Bronchial epithelial cell (primary cell): ENCODE measurements at regions not wholly inside any gene's neighbourhood (a gene's known extent, or its start where the extent isn't known, plus 50 kb on each side); places are given as distances from the start of the nearest gene placed in this dataset.

Experiments used
- DNase-seq: peaks from one replicate; pipeline ENCODE4 v3.0.0-alpha.2; 2010; ENCODE audit warnings: low read depth
- FAIRE-seq: peaks from 2 replicates; lab custom pipeline; 2011; peaks lifted over from hg19 to GRCh38; lab: Jason Lieb, UNC
- H3K27me3 ChIP-seq: 2 replicates; pipeline ENCODE4 v1.5.1; 2011; ENCODE audit warnings: low read length; ENCODE audit not compliant: control insufficient read depth, insufficient read depth
- H3K36me3 ChIP-seq: 2 replicates; pipeline ENCODE4 v1.5.1; 2011; ENCODE audit warnings: low read length; ENCODE audit not compliant: control insufficient read depth, insufficient read depth
- H3K4me3 ChIP-seq: 2 replicates; pipeline ENCODE4 v1.5.1; 2011; ENCODE audit warnings: mild to moderate bottlenecking, low read depth, low read length, control low read depth
- CTCF ChIP-seq: IDR thresholded peaks from 2 replicates; pipeline ENCODE4 v1.5.1; 2011; ENCODE audit warnings: mild to moderate bottlenecking, moderate library complexity, low read length, control low read depth, inconsistent platforms; ENCODE audit not compliant: insufficient read depth, severe bottlenecking

- no peaks in the 10 kb centered on the region for H3K27me3 ChIP-seq
- H3K4me3 ChIP-seq: no peak overlapping the region
- no peaks in the 10 kb centered on the region for H3K36me3 ChIP-seq
- DNase-seq (no peak), FAIRE-seq (no peak)
- no peak for TF ChIP-seq CTCF
Measured at GRCh38 chr14:49953196-49953595, 60.3 kb downstream of the ARF6 start.

- no peak for TF ChIP-seq CTCF
- DNase-seq: peak; percentile 81
- Histone ChIP-seq H3K27me3 (no peaks in the 10 kb centered on the region), H3K36me3 (no peaks in the 10 kb centered on the region), H3K4me3 (no peak overlapping the region)
- FAIRE-seq: no peak
Measured at GRCh38 chr14:49954171-49954631, 61.3 kb downstream of the ARF6 start.

DNA sequence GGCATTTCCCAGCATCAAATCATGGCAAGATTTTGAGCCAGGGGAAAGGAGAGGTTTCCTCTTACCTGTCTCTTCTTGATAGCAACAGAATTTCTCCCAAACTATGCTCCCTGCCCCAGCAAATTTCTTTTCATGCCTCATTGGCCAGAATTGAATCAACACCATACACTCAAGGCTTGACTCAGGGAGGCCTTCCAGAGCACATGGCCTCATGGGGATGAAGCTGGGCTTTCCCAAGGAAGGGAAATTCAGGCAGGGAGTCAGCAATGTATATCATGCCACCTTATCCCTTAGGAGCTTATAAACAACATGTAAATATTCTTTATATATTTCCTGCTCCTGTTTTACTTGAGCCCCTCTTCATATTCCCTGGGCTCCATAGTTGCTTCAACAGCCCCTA, 62.1 kb downstream of the ARF6 start:
- Histone ChIP-seq H3K27me3 (no peaks in the 10 kb centered on the region), H3K4me3 (no peak overlapping the region), H3K36me3 (no peaks in the 10 kb centered on the region)
- FAIRE-seq: no peak
- TF ChIP-seq CTCF: no peak
- no peak for DNase-seq

DNA sequence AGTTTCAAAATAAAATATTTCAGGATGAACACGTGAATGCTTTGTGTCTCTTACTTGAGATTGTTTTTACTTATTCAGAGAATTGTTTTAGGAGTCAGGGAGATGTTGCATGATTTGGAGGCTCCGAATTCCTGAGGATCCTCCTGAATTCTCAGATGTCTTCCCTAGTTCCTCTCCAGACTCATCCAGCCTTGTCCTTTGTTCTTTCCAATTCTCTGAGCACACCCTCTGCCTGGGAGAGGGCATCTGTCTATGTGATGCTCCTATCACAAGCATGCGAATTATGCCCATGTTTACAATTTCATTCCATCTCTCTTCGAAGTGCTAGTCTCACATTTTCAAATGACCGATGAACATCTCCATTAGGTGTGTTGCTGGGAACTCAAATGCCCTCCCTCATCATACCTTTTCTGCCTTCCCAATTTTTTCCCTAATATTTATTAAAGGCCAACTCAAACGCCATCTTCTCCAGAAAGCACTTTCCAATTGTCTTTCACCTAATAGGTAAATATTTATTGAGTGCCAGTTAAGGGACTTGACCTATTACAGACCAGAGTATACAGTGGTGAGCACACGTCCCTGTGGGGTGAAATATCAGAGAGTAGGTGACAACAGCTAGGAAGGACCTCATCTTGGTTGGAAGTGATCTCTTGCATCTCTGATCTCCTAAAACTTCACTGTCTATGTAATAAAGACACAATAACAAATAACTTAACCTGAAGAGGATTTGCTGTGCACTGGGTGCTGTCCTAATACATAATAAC, 64.4 kb downstream of the ARF6 start:
- H3K4me3 ChIP-seq: no peak overlapping the region
- no peak for DNase-seq
- TF ChIP-seq CTCF: no peak
- H3K27me3 ChIP-seq: no peaks in the 10 kb centered on the region
- no peaks in the 10 kb centered on the region for H3K36me3 ChIP-seq
- FAIRE-seq: no peak

DNA sequence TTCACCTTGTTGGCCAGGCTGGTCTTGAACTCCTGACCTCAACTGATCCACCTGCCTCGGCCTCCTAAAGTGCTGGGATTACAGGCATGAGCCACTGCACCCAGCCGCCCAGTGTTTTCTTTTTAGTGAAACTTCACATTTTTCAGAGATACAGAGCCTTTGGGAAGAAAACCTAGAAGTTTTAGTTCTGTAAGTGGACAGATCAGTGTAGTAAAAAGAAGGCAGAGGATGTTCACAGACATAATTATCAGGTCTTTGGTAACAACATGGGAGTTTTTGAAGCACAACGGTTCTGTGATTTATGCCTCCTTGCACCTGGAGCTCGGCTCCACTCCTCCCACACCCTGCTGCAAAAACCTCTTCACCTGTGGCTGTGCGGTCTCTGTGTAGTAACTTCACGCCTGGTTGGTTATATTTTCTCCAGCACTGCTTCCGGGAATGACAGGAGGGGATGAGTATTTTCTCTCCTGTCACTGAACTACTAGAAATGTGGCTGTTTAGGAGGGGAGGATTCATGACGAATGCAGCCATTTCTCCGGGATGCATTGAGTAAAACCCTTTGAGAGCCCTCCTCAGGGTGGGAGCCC, 67.0 kb downstream of the ARF6 start:
- TF ChIP-seq CTCF: no peak
- peak; percentile 35 for DNase-seq
- Histone ChIP-seq H3K27me3 (no peaks in the 10 kb centered on the region), H3K36me3 (no peaks in the 10 kb centered on the region), H3K4me3 (no peak overlapping the region)
- FAIRE-seq: no peak
